IPS-NIHi7 (cell line): ENCODE measurements at regions not wholly inside any gene's neighbourhood (a gene's known extent, or its start where the extent isn't known, plus 50 kb on each side); places are given as distances from the start of the nearest gene placed in this dataset.
"Not testable (repeated sequence)": the region's sequence is repeated elsewhere in the genome, so short reads cannot be mapped to it uniquely, and the experiment has no call there.

Source experiments
- DNase-seq: peaks from one replicate; pipeline ENCODE4 v3.0.0; 2012; ENCODE audit warnings: mixed read lengths; ENCODE audit errors: extremely low spot score

DNA sequence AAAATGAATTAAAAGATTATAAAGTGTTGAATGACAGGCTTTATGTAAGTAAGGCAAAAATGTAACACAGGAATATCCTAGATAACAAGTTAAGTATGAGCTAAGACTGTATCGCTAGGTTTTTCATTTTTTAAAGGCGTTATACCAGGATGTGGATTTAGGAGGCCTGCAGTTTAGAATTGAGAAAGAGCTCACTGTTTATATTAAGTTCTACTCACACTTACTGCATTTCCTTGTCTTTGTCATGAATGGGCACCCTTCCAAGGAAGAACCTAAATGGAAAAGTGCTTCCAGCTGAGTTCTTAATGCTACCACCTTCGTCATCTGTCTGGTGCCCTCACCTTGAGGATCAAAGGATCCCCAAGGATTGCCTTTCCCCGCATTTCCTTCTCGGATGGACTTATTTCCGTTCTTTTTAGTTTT is 148.7 kb downstream of the SOX4 start:
- DNase-seq: no peak

DNA sequence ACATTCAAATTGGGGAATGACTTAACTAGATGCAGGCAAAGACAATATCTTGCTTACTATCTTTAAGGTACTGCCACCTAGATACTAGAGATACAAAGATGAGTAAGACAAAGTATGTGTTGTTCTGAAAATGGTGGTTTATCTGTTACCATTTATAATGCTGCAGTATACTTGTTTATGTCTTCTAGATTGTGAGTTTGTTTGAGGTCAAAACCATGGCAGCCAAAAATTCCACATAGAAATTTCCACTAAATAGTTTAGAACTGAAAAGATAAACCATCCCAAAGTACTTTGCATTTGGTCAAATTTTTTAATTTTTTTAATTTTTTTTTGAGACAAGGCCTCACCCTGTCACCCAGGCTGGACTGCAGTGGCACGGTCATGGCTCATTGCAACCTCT is 150.8 kb downstream of the SOX4 start:
- no peak for DNase-seq

DNA sequence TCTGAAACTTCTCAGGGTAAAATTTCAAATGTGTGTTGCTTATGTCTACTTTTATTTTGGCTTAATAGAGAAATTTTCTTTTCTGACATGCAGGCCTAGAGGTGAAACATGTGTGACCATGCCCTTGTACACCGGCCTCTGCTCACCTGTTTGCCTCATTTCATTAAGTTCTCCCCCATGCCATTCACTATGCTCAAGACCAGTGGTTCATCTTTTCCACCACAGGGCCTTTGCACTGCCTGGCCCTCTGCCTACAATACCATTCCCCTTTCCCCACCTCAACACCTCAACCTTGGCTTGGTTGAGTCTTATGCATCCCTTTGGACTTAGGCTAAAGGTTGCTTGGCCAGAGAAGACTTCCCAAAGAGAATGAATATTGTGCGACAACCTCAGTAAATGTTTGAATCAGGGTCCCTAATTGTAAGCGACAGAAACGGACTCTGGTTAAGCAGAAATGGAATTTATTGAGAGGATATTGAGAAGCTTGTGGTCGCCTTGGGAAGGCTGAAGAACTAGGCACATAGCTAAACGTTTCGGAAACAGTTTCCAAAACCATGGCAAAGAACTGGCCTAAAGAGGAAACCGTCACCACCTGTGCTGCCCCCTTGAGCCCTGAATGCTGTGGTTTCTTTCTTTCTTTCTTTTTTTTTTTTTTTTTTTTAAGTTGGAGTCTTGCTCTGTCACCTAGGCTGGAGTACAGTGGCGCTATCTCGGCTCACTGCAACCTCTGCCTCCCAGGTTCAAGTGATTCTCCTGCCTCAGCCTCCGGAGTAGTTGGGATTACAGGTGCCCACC is 152.2 kb downstream of the SOX4 start:
- DNase-seq: no peak

DNA sequence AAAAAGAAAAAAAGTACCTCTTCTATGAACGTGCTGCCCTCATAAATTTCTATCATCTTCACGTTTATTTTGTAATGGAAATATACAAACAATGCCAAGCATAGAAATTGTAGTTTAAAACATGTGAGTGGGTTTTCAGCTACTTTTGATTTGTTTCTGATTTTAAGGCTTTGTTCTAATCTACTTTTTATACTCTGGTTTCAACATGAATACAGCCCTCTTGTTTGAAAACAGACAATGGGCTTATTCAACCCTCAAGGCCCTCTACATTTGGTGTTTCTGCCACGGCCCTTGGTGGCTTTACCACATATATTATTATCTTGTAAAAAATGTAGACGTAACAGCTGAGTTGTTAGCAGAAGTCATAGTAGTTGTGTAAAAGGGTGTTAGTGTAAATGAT is 153.9 kb downstream of the SOX4 start:
- DNase-seq: no peak

DNA sequence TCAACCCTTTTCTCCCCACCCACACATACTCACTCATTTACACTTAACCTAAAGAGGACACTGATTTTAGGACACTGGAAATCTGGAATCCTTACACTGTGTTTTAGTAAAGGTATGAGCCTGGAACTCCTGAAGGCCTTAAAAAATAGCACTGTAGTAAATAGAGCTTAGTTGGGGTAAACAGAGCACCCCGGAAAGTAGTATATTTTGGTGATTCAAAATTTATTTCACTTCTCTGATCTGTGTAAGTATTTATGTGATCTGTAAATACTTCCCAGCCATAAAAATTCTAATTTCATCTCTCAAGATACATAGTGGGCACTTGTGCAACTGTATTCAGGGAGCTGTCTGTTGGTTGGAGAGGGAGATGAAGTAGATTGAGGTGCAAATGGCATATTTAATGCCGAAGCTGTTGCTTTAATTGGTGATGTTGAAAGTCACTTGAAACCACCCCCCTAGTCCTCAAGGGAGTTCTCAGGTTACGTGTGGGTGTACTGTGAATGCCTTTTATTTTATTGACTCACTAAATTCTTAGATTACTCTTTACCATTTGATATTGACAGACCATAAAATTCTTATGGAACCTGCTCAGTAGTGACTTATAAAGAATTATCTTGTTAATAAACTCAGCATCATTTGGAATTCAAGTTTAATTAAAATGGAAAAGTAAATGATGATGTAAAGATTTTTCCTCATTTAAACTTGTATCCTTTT is 154.9 kb downstream of the SOX4 start:
- DNase-seq: no peak

DNA sequence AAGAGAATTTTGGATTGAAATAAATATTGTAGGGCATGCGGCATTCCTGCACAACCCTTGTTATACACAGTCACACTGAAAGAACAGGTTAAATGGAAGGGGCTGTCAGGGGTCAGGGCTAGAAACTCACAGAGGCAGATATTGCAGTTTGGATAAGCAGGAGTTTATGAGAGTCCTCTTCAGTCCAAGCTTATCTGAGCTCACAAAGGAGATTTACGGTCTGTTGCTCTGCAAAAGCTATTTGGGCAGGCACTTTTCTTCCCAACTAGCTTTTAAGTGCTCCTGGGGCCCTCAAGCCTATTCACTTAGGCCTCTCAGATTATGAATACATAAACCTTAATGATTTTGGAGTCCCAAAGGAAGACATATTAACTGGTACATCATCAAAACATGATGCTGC is 156.2 kb downstream of the SOX4 start:
- DNase-seq: no peak

DNA sequence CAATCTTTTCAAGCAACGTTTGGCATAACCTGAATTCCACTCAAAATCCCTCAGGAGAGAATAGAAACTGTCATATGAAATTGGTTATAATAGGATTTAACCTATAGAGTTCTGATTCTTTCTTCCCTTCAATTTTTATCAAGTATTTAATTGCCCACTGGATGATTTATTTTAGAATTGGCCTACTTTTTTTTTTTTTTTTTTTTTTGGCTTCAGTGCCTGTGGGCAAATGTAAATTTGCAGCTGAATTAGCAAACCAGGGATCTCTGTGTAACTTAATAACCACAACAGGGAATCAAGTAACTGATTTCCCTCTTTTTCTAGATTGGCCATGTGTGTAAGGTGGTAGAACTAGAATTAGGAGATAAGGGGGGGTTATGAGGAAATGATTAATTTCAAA is 157.0 kb downstream of the SOX4 start:
- no peak for DNase-seq

DNA sequence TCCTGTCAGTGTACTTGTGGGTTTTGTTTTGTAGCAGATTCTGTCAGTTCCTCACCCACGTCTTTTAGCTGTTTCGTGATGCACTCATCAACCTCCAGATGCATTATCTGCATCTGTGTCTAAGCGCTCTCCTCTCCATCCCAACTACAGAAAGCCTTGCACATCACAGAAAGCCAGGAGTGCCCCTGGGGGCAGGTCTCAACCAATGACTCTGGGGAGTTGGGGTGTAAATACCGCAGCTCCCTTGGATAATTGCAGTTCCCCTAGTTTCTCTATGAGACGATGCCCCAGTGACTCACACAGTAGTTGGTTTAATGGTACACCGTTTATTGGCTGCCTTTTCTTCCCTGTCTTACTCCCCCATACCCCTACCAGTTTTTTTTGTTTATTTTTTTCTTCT is 158.1 kb downstream of the SOX4 start:
- no peak for DNase-seq

DNA sequence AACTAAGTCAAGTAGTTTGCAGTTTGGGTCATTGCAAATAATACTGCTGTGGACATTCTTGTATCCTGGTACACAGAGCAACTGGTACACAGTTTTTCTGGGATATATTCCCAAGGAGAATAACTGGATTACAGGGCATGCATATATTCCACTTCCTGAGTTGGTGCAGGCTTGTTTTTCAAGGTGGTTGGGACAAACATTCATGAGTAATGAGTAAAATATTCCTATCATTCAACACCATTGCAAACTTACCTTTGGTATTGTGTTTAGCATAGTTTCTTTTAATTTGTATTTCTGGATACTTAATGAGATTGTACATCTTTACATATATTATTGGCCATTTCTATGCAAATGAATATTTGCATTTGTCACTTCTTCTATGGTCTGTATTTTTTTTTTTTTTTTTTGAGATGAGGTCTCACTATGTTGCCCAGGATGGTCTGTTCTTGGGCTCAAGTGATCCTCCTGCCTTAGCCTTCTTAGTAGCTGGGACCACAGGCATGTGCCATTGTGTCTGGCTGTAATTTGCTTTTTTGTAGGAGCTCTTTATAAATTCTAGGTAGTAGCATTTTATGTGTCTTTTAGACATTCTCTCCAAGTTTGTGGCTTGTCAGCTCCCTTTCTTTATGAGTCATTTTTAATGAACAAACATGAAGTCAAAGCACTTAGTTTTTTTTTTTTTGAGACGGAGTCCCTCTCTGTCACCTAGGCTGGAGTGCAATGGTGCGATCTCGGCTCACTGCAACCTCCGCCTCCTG is 158.7 kb downstream of the SOX4 start:
- no peak for DNase-seq

DNA sequence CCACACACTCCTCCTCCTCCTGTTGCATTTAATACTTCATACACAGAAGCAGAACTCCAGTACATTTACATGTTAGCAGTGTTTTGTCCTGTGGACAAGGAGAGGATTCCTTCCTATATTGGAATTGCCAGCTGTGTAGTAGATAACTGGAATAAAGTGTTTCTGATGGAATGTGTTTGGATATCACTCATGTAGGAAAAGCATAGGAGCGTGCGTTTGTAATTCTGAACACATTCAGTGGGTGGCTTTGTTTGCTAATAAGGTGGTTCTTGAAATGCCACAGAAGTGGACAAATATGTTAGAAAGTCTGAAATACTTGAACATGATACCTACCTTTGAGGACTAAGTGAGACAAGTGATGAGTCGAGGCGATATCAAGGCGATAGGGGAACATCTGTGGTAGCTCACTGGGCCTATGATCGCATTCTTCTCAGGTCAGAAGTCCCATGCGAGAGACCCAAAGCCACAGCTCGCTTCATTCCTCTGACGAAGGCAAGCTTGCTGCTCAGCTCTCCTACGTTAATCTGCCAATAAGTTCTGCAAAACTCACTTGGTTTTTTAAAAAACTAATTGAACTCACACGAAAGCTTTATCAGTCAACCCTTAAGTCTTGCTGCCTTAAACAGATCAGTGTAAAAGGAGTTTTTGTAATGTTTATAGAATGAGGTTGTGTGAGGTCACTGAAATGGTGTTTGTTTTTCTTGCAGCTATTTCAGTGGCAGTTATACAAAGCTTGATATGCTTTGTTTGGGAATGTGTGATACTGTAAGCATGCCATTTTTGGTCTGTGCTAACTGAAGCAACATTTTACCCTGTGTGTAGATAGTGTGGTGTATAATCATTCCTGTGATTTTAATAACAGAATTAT is 159.9 kb downstream of the SOX4 start:
- no peak for DNase-seq

DNA sequence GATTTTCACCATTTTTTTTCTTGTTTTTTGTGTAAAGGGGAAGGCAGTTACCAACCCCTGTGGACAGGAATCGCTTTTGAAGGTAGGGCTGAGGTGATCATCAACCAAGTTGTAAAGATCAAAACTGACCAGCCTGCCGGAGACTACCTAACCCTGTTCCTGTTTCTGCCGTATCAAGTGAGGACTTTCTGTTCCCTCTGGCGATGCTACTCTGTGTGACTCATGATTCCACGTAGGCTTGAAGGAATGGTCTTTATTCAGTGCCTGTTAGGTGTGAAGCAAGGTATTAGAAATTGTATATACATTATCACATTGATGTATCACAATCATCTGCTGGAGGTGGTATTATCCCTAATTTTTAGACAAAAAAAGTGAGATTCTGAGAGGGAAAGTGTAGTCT is 161.3 kb downstream of the SOX4 start:
- DNase-seq: no peak

DNA sequence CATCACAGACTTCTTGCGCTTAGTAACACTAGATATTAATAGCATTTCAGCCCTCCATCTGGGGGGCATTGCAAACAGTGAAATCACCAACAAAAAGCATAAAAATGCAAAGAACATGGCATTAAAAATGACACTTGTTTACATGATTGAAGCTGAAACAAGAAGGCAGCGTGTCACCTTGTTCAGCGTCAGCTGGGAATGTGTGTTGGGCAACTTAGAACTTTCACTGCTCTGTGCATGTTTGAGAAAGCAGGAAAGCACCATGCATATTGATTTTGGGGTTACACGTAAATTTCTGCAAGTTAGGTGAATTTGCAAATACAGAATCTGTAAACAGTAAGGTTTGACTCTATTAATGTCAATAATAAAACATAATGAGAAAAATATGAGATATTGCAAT is 162.9 kb downstream of the SOX4 start:
- no peak for DNase-seq

DNA sequence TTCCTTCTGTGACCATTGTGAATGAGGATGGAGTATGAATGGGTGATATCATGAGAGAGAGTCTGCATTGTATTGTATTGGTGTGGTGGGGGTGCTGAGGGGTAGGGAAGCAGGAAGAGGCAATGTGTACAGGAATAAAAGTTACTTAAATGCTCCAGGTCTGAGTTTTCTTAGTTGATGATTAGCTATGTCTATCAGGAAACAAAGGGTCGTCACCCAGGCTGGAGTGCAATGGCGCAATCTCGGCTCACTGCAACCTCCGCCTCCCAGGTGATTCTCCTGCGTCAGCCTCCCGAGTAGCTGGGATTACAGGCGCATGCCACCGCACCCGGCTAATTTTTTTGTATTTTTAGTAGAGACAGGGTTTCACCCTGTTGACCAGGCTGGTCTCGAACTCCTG is 163.8 kb downstream of the SOX4 start:
- DNase-seq: not testable (repeated sequence)

DNA sequence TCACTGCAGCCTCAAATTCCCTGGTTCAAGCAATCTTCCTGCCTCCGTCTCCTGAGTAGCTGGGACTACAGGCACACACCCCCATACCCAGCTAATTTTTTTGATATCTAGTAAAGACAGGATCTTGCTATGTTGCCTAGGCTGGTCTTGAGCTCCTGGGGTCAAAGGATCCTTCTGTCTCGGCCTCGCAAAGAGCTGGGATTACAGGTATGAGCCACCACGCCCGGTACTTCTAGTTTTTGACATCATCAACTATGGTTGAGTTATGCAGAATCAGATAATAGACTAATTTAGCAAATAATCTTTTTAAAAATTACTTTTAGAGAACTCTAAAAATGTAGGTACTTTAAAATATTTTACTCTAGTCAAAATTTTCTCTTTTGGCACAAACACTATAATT is 166.2 kb downstream of the SOX4 start:
- no peak for DNase-seq

DNA sequence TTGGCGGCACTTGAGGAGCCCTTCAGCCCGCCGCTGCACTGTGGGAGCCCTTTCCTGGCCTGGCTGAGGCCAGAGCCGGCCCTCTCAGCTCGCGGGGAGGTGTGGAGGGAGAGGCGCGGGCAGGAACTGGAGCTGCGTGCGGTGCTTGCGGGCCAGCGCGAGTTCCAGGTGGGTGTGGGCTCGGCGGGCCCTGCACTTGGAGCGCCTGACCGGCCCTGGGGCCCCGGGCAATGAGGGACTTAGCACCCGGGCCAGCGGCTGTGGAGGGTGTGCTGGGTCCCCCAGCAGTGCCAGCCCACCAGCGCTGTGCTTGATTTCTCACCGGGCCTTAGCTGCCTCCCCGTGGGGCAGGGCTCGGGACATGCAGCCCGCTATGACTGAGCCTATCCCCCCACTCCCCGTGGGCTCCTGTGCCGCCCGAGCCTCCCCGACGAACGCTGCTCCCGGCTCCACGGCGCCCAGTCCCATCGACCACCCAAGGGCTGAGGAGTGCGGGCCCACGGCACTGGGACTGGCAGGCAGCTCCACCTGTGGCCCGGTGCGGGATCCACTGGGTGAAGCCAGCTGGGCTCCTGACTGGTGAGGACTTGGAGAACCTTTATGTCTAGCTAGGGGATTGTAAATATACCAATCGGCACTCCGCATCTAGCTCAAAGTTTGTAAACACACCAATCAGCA is 167.6 kb downstream of the SOX4 start:
- DNase-seq: not testable (repeated sequence)

DNA sequence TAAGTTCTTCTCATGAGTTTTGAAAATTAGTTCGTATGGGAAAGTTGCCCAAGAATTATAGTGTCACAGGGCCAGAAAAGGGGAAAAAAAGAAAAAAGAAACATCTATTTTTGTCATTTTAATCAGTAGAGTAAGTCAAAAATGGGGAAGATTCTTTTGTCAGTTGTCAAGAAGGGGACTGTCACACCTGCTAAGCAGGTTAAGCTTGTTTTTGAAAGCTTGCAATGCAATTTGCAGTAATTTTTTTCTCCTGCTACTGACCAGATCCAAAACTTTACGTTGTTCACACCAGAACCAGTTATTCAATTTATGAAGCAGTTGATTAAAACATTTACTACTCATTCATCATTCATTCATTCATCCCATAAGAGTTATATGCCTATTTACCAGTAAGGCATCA is 171.4 kb downstream of the SOX4 start:
- DNase-seq: no peak

DNA sequence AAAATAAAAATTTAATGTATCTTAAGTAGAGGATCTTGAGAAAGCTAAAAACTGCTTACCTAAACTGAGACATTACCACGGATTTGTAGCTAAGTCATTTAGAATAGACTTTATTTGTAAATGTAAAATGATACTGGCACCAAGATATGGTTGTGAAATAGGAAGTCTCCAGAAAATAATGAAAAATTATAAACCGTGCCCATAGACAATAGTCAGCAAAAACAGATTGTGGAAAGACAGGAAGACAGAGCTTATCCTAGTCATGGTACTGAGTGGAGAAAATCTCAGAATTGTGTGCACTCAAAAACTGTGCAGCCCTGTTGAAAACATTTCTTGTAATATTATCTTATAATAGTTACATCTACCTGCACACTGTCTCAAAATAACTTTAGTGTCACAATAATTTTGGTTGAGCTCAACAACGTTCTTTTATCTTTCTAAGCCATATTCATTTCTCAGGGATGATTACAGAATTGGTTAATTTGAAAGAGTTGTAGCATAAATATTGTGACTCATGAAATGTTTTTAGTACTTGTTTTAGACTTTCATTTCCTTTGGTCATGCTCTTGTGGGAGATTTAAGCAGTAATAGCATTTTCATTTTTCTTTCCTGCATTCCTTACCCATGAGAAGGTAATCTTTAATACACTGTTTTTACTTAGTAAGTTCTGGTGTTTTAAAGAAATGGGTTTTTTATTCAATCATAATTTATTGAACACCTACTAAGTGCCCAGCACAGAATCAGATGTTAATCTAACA is 174.5 kb downstream of the SOX4 start:
- no peak for DNase-seq

DNA sequence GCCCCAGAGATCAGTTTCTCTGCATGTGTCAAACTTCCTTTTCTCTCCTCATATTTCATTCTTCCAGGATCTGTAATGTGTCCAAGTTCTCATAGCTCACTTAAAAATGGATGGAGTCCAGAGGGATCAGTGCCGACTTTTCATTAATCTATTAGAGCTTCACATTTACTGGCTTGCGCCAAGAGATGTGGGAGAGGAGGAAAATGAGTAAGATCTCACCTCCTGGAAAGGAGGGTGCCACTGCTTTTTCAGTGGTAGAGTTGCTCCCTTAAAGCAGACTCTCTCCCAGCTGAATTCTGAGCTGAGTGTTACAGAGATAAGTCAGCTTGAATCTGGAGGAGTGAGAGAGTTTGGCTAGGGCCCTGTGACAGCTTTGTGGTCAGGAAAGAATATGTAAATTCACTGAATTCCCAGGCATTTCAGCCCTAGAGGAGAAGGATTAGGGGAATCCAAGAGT is 175.9 kb downstream of the SOX4 start:
- peak; percentile 62 for DNase-seq

DNA sequence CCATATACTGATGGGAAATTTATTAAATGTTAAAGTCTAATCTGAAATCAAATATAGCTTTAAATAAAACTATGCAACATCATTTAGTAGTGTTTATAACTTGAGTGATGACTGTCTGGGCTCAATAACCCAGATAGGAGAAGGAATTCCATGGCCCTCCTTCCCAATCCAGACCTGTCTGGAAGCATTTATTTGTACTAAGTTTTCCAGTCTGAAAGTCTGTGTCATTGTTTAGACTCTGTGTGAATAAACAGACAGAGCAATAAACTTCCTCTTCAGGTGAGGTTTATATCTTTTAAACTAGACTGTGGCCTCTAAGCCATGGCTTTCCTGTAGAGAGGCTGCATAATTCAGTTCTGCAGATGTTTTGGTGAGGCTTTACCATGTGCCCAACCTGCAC is 176.4 kb downstream of the SOX4 start:
- DNase-seq: no peak

DNA sequence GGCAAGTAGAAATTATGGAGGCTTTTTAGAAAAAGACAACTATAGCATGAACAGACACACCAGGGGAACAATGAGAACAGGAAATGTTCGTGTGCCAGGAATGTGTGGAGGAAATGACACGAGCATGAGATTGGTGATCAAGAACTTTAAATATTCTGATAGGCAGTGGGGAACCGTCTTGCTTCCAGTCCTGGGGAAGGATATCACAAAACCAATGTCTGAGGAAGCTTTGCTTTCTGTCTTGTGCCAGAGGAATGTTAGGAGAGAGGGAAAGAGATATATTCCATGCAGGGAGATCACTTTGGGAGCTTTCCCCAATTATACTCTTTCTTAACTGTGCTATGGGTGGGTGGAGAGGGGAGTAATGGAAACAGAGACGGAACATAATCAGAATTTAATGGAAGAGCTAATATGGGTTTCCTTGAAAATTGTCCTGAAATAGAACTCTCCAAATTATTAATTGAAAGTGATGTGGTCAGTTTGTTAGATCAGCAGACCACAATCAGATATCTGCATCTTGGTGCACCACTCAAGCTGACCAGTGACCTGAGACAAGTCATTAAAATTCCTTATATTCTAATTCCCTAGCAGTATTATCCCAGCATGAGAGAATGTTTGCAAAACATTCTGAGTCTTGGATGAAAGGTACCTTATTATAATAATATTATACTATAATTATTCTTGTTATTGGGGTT is 178.2 kb downstream of the SOX4 start:
- DNase-seq: no peak
